ENCODE measurements at regions not wholly inside any gene's neighbourhood (a gene's known extent, or its start where the extent isn't known, plus 50 kb on each side); places are given as distances from the start of the nearest gene placed in this dataset.

DNA sequence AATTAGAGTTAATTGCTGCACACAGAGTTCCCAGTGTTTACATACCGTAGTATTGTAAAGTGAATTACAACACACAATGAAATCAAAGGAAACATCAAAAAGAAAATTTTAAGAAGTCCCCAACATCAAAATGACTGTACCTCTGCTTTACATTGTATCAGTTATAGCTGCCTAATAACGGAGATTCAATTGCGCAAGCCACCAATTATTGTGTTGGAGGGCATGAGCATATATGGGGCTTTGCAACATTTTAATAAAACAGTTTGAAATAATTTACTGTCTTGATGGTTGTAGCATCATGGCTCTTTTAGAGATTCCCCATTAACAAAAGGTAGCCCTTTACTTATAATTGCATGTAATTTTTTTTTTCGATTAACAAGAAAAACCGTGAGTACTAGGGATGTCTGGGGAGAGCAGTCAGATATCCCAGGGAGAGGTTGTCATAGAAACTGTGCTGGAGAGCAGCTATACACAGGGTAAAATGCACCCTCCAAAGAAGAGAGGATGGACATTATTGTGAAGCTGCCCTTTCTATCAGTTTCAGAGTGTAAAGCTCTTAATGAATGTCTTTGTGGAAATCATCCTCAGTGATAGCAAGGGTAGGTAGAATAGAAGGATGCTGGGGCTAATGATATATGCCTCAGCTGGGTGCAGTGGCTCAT is 55.9 kb upstream of the BTG3 start:
- TF ChIP-seq, protein P1, sequence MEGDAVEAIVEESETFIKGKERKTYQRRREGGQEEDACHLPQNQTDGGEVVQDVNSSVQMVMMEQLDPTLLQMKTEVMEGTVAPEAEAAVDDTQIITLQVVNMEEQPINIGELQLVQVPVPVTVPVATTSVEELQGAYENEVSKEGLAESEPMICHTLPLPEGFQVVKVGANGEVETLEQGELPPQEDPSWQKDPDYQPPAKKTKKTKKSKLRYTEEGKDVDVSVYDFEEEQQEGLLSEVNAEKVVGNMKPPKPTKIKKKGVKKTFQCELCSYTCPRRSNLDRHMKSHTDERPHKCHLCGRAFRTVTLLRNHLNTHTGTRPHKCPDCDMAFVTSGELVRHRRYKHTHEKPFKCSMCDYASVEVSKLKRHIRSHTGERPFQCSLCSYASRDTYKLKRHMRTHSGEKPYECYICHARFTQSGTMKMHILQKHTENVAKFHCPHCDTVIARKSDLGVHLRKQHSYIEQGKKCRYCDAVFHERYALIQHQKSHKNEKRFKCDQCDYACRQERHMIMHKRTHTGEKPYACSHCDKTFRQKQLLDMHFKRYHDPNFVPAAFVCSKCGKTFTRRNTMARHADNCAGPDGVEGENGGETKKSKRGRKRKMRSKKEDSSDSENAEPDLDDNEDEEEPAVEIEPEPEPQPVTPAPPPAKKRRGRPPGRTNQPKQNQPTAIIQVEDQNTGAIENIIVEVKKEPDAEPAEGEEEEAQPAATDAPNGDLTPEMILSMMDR (conservative IDR thresholded peaks at IDR 0.05; ENCODE audit: low read depth, low read length), result no peak
- Histone ChIP-seq H3K27ac (no peak overlapping the region), H4K20me1 (ENCODE audit: insufficient read depth) (no peaks in the 10 kb centered on the region), H3K27me3 (ENCODE audit: insufficient read depth, low read depth) (no peaks in the 10 kb centered on the region), H3K9ac (no peak overlapping the region), H3K4me3 (IDR thresholded peaks at IDR 0.05; ENCODE audit: insufficient read depth, low read depth, low read length) (no peak overlapping the region), H3K4me1 (ENCODE audit: low read depth, poor library complexity, severe bottlenecking) (no peaks in the 10 kb centered on the region), H2AFZ (ENCODE audit: low read depth) (no peak overlapping the region), H3K4me2 (no peak overlapping the region), H3K36me3 (ENCODE audit: insufficient read depth) (no peaks in the 10 kb centered on the region), H3K79me2 (ENCODE audit: insufficient read depth, low read depth) (no peaks in the 10 kb centered on the region)

GRCh38 chr21:17667256-17667655 is 54.6 kb upstream of the BTG3 start:
- Histone ChIP-seq H2AFZ (ENCODE audit: low read depth) (no peak overlapping the region), H3K4me2 (no peak overlapping the region), H3K27me3 (ENCODE audit: insufficient read depth, low read depth) (no peaks in the 10 kb centered on the region), H3K36me3 (ENCODE audit: insufficient read depth) (no peaks in the 10 kb centered on the region), H3K79me2 (ENCODE audit: insufficient read depth, low read depth) (no peaks in the 10 kb centered on the region), H3K27ac (no peak overlapping the region), H3K4me1 (ENCODE audit: low read depth, poor library complexity, severe bottlenecking) (no peaks in the 10 kb centered on the region), H3K9ac (no peak overlapping the region), H4K20me1 (ENCODE audit: insufficient read depth) (no peaks in the 10 kb centered on the region), H3K4me3 (IDR thresholded peaks at IDR 0.05; ENCODE audit: insufficient read depth, low read depth, low read length) (no peak overlapping the region)
- TF ChIP-seq, protein P1 (conservative IDR thresholded peaks at IDR 0.05; ENCODE audit: low read depth, low read length), result no peak
